NK-92 (cell line): ENCODE measurements at regions not wholly inside any gene's neighbourhood (a gene's known extent, or its start where the extent isn't known, plus 50 kb on each side); places are given as distances from the start of the nearest gene placed in this dataset.

Source experiments
- DNase-seq: peaks from one replicate; lab custom pipeline; 2025; ENCODE audit not compliant: unreplicated experiment; lab: John Stamatoyannopoulos, UW

DNA sequence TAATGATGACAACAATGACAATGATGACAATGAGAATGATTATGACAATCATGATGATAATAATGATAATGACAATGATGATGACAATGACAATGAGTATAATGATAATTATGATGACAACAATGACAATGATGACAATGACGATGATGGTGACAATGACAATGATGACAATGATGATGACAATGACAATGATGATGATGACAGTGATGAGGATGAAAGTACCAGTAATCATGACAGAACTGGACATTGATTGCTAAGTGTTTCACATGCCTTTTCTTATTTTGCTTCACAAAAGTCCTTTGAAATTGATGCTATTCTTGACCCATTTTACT lies 1106.0 kb upstream of the AUTS2 start:
- DNase-seq: no peak

GRCh38 chr7:68503400-68503799 lies 1094.9 kb upstream of the AUTS2 start:
- no peak for DNase-seq

- no peak for DNase-seq
Measured at GRCh38 chr7:68504716-68505115, 1093.6 kb upstream of the AUTS2 start.

GRCh38 chr7:68505721-68506120 lies 1092.6 kb upstream of the AUTS2 start:
- no peak for DNase-seq

DNA sequence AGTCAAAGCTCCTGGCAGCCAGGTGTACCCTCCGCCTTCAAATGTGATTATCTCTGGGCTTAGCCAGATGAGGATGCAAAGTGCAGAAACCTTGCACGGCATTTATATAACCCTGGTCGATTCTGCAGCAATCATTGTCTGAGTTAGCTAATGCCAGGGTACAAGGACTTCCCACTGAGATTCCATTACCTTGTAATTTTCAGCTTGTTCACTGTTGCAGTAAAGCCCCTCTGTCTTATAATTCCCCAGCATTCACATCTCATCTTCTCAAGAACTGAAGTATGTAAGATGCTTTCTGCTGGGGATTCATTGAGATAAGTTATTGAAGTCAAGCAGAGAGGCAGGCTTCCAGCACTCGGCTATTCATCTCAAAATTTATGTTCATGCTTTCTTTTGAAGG lies 1090.6 kb upstream of the AUTS2 start:
- no peak for DNase-seq

- no peak for DNase-seq
Measured at GRCh38 chr7:68509054-68509453, 1089.2 kb upstream of the AUTS2 start.

DNA sequence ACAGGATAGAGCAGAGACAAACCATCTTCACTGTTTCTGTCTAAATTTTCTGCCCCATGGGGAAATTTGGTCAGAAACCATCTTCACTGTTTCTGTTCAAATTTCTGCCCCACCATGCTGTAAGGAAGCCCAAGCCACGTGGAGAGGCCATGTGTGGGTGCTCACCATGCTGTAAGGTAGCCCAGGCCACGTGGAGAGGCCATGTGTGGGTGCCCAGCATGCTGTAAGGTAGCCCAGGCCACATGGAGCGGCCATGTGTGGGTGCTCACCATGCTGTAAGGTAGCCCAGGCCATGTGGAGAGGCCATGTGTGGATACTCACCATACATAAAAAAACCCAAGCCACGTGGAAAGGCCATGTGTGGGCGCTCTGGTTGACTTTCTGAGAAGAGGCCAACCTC lies 1088.7 kb upstream of the AUTS2 start:
- no peak for DNase-seq

GRCh38 chr7:68511281-68511680 lies 1087.0 kb upstream of the AUTS2 start:
- no peak for DNase-seq

DNA sequence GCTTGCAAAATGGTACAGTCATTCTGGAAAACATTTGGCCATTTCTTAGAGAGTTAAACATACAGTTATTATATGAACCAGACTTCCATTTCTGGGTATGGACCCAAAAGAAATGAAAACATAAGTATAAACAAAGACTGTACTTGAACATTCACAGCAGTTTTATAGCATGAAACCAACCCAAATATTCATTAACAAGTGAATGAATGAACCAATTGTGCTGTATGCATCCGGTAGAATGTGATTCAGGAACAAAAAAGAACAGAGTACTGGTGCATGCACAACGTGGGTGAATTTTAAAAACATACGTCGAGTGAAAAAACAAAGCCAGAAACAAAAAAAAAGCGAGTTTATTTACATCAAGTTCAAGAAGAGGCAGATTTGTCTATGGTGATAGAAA lies 1085.8 kb upstream of the AUTS2 start:
- DNase-seq: no peak

DNA sequence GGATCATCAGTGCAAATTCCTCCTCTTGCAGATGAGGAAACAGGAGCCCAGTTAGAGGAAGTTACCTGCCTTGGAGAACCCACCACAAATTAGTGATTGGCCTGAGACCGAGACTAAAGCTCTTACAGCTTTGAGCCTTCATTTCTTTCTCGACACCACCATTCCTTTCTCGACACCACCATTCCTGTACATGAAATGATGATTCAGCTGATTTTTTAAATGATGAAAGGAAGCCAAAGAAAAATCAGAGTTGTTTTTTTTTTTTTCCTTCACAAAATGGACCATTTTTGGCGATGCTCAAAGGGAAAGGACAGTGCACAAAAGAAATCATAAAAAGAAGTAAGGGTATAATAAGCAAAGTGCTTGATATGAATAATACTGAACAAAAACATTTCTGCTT lies 1080.2 kb upstream of the AUTS2 start:
- no peak for DNase-seq

GRCh38 chr7:68524126-68524525 lies 1074.1 kb upstream of the AUTS2 start:
- no peak for DNase-seq

- DNase-seq: no peak
Measured at GRCh38 chr7:68529221-68529620, 1069.1 kb upstream of the AUTS2 start.

- DNase-seq: no peak
Measured at GRCh38 chr7:68535266-68535665, 1063.0 kb upstream of the AUTS2 start.

GRCh38 chr7:68537051-68537773 lies 1061.1 kb upstream of the AUTS2 start:
- no peak for DNase-seq

DNA sequence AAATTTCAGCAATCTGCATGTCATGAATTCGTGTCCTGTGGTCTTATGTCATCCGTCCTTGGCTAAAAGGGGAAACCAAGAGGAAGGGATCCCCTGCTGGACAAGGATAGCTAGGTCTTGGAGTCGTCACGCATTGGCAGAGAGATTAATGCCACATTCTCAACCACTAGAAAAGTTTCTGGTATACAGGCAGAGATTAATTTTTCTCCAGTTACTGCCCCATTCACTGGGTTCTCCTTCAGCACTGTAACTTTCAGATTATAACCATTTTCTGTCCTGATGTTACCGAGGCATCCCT lies 1060.6 kb upstream of the AUTS2 start:
- DNase-seq: no peak

DNA sequence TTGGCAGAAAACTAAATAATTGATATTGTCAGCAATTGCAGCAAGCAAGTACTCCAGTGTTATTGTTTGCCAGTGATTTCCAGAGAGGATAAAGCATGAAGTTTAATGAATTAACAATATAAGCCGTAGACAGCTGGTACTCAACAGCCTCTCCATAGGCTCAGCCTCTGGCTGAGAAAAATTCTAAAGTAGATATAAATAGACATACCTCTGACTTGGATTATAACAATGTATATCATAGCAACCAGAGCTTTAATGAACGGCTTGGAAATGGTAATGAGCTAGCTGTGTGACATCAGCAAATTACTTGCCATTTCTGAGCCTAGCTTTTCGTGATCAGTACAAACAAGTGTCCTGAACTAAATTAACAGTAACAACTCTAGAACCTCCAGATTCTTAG lies 1055.4 kb upstream of the AUTS2 start:
- no peak for DNase-seq

DNA sequence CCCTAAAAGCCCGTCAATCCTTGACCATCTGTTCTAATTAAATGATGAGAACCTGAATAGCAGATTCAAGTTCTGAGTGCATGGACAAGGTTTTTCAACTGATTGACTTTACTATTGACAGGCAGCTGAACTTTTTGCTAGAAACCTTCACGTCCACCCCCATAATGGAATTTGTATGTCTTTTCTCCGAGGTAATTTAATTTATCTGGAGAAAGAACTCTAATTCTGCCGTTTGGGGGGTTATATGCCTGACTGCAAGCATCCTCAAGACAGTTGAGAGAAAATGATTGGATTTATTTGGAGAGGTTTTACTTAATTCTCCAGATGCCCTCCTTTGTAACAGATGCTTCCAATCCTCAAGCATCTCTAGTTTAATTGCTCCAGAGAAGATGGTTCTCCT lies 1053.4 kb upstream of the AUTS2 start:
- DNase-seq: no peak

DNA sequence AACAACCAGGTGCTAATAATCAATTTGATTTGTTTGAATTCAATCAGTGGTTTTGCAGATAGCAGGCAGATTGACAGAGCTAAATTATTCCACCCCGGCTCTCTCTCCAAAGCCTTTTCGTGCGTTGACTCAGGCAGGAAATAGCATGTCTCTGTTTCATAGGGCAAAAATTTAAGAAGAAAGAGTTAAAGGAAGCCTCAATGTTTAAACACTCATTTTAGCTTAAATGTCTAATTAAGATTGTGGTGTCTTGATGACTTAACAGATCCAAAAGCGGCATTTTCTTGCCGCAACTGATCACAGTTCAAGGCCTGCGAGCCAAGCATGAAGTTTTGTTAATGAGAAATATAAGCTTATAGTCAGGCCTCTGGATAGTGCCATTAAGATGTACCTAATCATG lies 1051.1 kb upstream of the AUTS2 start:
- DNase-seq: no peak

DNA sequence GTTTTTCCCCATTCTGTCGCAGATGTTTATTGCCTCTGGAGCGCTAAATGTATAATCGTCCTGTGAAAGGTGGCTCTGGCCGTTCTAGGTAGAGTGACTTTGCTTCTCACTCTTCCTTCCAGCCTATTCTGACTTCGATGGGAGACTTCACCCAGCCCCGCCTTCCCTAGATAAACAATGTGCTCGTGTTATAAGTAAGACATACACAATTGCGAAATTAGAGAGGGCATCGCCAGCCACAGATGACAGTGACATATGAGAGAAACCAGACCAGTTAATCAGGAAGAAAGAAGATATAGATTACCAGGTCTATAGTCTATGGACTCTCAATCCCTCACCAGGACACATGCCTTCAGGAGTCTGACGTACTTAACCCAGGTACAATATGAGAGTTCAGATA lies 1050.5 kb upstream of the AUTS2 start:
- no peak for DNase-seq

DNA sequence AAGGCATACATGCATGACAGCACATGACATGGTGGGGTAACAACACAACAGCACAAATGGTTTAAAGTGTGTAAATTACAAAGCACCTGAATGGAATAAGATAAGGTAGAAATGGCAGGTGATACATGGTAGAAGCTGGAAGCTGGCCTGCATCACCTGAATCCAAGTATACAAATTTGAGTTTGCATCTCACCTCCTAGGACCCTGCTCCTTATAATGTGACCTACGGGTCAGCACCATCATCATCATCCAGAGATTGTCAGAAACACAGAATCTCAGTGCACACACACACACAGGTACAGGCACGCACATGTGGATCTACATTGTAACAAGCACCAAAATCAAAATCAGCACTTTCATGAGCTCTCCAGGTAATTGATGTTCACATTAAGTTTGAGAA lies 1048.2 kb upstream of the AUTS2 start:
- no peak for DNase-seq

DNA sequence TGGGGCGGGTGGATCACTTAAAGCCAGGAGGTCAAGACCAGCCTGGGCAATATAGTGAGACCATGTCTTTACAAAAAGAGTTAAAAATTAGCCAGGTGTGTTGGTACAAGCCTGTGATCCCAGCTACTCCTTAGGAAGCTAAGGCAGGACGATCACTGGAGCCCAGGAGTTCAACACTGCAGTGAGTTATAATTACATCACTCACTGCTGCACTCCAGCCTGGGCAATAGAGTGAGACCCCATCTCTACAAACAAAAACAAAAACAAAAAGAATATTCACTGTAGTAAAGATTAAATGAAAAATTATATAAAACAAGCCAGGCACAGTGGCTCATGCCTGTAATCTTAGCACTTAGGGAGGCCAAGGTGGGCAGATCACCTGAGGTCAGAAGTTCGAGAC lies 1047.6 kb upstream of the AUTS2 start:
- DNase-seq: no peak

- no peak for DNase-seq
Measured at GRCh38 chr7:68556537-68556936, 1041.7 kb upstream of the AUTS2 start.

DNA sequence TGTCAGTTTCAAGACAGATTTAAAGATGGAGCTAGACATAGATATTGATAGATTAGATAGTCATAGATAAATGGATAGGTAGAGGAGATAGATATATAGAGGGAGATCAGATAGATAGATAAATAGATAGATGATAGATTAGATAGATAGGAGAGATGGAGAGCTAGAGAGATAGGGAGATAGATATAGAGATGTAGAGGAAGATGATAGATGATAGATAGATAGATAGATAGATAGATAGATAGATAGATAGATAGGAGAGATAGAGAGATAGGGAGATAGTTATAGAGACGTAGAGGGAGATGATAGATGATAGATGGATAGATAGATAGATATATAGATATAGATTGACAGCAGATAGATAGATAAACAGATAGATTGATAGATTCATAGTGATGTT lies 1038.8 kb upstream of the AUTS2 start:
- DNase-seq: no peak
